ENCODE measurements at regions not wholly inside any gene's neighbourhood (a gene's known extent, or its start where the extent isn't known, plus 50 kb on each side); places are given as distances from the start of the nearest gene placed in this dataset.
"Not testable (repeated sequence)": the region's sequence is repeated elsewhere in the genome, so short reads cannot be mapped to it uniquely, and the experiment has no call there.

GRCh38 chr2:131829456-131830241, 302.0 kb downstream of the CCDC74A start:
- not testable (repeated sequence) for DNase-seq

DNA sequence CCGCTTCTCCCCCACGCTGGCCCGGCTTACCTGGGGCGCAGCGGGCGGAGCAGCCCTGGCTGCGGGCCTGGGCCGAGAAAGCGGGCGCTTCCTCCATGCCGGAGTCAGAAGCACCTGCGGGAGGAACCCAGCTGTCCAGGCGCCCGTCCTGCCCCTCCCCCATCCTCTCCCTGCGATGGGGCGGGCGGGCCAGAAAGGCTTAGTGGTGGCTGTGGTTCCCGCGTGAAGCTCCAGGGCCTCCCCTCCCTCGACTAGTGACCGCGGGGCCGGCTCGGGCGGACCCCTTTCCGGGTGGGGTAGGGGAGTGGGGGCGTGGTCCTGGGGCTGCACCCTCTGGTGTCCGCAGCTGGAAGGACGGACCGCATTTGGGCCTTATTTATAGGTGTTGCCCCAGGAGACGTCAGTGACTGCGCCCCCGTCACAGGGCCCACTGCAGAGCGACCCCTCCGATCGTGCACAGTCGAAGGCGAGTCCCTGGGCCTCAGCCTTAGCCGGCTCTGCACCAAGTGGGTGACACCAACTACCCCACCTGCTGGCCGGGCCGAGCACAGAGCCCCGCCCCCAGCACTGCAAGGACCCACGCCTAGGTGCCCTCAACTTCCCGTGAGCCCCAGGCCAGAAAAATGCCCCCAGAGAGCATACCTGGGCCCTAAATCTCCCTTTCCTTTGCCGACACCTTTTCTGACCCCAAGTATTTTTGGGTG, 302.7 kb downstream of the CCDC74A start:
- not testable (repeated sequence) for DNase-seq

DNA sequence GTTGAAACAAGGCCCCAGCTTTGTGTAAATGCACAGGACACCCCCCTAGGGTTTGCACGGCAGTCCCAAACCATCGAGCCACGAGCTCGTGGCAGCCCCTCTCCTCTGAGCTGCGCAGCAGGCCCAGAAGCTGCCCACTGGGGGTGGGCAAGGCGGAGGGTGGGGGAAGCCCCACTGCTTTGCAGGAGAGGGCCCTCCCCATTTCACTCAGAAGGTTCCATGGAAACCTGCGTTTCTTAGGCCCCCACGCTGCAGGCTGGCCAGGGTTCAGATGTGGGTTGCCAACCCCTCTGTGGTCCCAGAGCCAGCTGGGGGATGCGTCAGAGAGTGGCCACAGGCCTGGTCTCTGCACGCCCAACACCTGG, 303.2 kb downstream of the CCDC74A start:
- DNase-seq = not testable (repeated sequence)

GRCh38 chr2:131831450-131832208, 303.9 kb downstream of the CCDC74A start:
- DNase-seq = not testable (repeated sequence)

- not testable (repeated sequence) for DNase-seq
Observed at GRCh38 chr2:131832209-131832780, 304.6 kb downstream of the CCDC74A start.

DNA sequence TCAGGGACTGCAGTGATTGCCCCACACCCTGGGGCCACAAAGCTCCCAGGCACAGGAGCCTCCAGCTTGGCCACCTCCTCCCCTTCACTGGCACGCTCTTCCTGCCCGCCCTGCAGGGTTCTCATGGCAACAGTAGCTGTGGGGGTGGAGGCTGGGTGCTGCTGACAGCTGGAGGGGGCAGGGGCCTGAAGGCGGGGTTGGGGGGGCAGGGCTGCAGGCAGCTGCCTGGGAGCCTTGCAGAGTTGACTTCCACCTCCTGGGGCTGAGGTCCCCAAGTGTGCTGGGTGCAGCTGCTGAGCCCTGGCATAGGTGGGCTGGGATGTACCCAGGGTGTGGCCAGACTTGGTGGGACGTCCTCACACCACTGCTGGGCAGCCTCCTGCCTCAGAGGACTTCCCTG, 305.2 kb downstream of the CCDC74A start:
- DNase-seq = not testable (repeated sequence)

GRCh38 chr2:131833367-131834202, 305.9 kb downstream of the CCDC74A start:
- not testable (repeated sequence) for DNase-seq

DNA sequence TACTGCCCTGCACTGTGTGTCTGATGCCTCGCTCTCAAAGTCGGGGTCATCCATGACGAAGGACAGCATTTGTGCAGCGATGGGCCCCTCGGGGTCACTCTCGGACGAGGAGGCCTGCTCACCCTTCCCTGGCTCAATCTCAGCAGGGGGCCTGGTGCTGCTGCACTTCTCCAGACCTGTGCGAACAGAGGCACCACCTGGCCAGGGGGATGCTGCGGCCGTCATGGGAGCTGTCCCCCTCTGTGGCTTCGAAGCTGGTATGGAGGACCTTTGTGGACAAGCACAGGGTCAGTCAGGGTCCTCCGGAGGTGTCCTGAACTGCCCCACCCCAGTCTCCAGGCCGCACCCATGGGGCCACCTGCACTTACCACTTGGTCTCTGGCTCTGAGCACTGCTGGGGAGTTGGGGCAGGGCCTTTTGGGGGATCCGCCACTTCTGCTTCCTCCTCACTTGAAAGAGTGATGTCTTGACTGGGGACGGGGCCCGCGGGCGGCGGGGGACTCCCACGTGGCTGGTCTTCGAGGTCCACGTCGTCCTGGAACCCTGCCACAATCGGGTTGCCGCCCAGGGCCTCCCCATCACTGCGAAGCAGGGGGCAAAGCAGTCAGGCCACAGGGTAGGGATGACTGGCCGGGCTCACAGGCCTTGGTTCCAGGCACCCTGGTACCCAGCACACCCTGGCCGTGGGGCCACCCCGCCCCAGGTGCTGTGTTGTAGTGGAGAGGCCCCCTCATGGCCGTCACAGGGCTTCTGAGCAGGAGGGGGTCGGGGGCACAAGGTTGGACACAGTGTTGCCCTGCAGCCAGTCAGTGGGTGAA, 306.7 kb downstream of the CCDC74A start:
- DNase-seq = not testable (repeated sequence)

DNA sequence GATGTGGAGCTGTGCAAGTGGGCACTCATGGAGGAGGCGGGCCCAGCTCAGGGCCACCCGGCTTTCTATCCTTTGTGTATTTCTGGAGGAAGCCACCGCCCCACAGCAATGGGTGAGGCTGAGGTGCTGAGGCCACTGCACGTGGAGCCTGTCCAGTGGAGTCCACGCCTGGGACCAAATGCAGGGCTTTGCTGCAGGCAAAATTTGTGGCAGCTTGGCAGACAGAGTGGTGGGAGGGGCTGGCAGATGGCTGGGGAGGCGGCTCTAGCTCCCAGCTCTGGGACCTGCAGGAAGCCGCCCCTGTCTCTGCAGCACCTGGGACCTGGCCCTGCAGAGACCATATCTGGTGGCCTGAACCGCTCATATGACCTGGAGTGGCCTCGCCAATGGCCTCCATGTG, 307.3 kb downstream of the CCDC74A start:
- not testable (repeated sequence) for DNase-seq

GRCh38 chr2:131835621-131836091, 308.0 kb downstream of the CCDC74A start:
- no peak for DNase-seq

GRCh38 chr2:131836116-131836515, 308.4 kb downstream of the CCDC74A start:
- not testable (repeated sequence) for DNase-seq

DNA sequence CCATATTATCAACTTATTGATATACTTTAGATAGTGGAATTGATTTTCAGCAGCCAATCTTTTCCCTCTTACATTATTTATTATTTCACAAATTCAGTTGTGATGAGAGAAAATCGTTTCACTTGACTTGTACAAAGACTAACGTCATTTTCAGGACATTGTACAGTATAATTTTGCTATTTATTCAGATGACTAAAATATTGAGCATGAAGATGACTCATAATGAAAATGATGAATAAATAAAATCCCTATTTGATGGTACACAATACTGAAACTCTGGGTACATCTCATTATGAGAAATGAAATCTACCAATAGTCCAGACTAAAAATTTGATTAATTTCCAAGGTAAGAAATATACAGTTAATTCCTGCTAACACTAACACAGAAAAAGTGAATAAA, 316.4 kb downstream of the CCDC74A start:
- DNase-seq = not testable (repeated sequence)

- not testable (repeated sequence) for DNase-seq
Observed at GRCh38 chr2:131856202-131856601, 305.6 kb downstream of the ANKRD30BL start.

DNA sequence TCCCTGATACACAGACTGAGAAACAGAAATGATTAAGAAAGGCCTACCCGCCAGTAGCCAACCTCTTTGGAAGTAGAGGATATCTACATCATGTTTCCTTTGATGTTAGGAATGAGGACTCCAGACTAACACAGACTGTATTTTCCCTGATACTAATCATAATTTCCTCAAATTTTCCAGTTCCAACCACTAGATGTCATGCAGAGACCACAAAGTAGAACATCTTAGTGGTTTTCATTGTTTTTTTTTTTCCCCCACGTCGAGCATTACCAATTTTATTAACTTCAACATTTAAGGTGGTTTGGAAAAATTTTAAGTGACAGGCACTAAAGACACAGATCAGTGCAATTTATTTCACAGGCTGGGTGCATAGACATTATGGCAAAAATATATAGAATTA, 303.6 kb downstream of the ANKRD30BL start:
- not testable (repeated sequence) for DNase-seq
